ENCODE measurements at regions not wholly inside any gene's neighbourhood (a gene's known extent, or its start where the extent isn't known, plus 50 kb on each side); places are given as distances from the start of the nearest gene placed in this dataset.

GRCh38 chr15:89035658-89036057, 52.6 kb upstream of the ABHD2 start:
- no peak for TF ChIP-seq YY1 (IDR thresholded peaks at IDR 0.05; ENCODE audit: insufficient read depth, insufficient read length)
- no peak for TF ChIP-seq SUZ12 (IDR thresholded peaks at IDR 0.05; ENCODE audit: extremely low read depth, insufficient read depth, insufficient read length)
- no peak for TF ChIP-seq ZNF274 (IDR thresholded peaks at IDR 0.05; ENCODE audit: low read depth, low read length)
